Activated naive CD8-positive, alpha-beta T cell treated with anti-CD3 and anti-CD28 coated beads, Interleukin-2, amount 10 ng/mL, durations not matched to agents 7 days and 5 days (primary cell): ENCODE measurements at regions not wholly inside any gene's neighbourhood (a gene's known extent, or its start where the extent isn't known, plus 50 kb on each side); places are given as distances from the start of the nearest gene placed in this dataset.
"Not testable (repeated sequence)": the region's sequence is repeated elsewhere in the genome, so short reads cannot be mapped to it uniquely, and the experiment has no call there.

ENCODE experiments used
- ATAC-seq: fragments of 150-1000 bp; cut with Tn5 transposase; one replicate; pipeline ENCODE4 v1.10.0; 2021; ENCODE audit warnings: low read depth, moderate library complexity
- POLR2A ChIA-PET: fragments of 350-600 bp; sonication (Branson Sonifier 250); formaldehyde crosslinking; loops from one replicate; lab custom pipeline; 2021; ENCODE audit warnings: antibody characterized with exemption; lab: Charles Lee
- DNase-seq: peaks from one replicate; pipeline ENCODE4 v3.0.0; 2021
- H3K27ac Mint-ChIP-seq: one replicate; pipeline ENCODE4 v1.8.0; 2022; ENCODE audit warnings: mild to moderate bottlenecking, mixed read lengths
- H3K27me3 Mint-ChIP-seq: one replicate; pipeline ENCODE4 v1.8.0; 2022; ENCODE audit warnings: mild to moderate bottlenecking, moderate library complexity, mixed read lengths
- H3K36me3 Mint-ChIP-seq: one replicate; pipeline ENCODE4 v1.8.0; 2021; ENCODE audit warnings: mild to moderate bottlenecking, mixed read lengths
- H3K4me1 Mint-ChIP-seq: one replicate; pipeline ENCODE4 v1.8.0; 2021; ENCODE audit warnings: mixed read lengths
- H3K4me3 Mint-ChIP-seq: one replicate; pipeline ENCODE4 v1.8.0; 2022; ENCODE audit warnings: mild to moderate bottlenecking, moderate library complexity, mixed read lengths
- H3K9me3 Mint-ChIP-seq: one replicate; pipeline ENCODE4 v1.8.0; 2021; ENCODE audit warnings: mixed read lengths

DNA sequence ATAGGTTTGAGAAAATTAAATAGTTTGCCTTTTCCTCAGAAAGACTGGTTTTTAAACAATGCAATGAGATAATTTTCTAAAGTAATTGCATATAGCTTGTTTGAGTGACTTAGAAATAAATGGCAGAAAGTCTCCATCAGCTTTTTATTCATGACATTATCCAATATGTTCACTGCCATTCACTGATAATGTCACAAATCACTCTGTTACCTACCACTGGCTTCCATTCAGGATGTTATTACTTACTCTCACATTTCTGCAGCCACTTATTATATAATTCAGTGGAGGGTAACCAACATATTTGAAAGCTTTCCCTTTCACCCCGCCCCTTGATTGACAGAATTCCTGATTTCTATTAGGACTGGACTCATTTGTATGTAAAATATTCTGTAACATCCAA is 1583.5 kb downstream of the PCDH18 start:
- Mint-ChIP-seq H3K4me3 (no peak overlapping the region), H3K9me3 (peaks cover under 1% of the 10 kb centered on the region), H3K27me3 (no peaks in the 10 kb centered on the region), H3K36me3 (no peaks in the 10 kb centered on the region), H3K27ac (no peak overlapping the region), H3K4me1 (no peaks in the 10 kb centered on the region)
- POLR2A ChIA-PET: no interaction called here
- DNase-seq (no peak), ATAC-seq (no peak)

DNA sequence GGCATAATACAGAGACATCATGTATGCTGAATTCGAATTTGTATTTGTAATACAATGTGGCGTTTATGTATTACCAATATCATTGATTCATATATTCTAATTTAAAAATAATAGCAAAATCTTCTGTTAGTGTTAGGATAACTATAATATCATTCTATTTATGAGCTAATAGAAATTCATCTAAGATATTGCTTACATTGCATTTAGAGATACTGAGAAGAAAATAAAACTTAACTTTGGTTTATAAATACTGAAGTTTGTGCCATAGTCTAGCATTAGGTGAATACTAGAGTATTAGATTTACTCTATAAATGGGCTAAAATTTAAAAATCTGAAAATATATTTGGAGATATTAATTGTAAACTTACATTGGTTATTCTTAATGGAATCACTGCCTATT is 1590.6 kb downstream of the PCDH18 start:
- POLR2A ChIA-PET: no interaction called here
- no peaks in the 10 kb centered on the region for H3K27me3 Mint-ChIP-seq
- H3K36me3 Mint-ChIP-seq: no peaks in the 10 kb centered on the region
- no peak overlapping the region for H3K4me3 Mint-ChIP-seq
- ATAC-seq (no peak), DNase-seq (no peak)
- H3K9me3 Mint-ChIP-seq: no peaks in the 10 kb centered on the region
- H3K27ac Mint-ChIP-seq: no peak overlapping the region
- H3K4me1 Mint-ChIP-seq: no peaks in the 10 kb centered on the region

GRCh38 chr4:135934026-135934425 is 1598.3 kb downstream of the PCDH18 start:
- ATAC-seq: no peak
- Mint-ChIP-seq H3K9me3 (no peaks in the 10 kb centered on the region), H3K27me3 (no peaks in the 10 kb centered on the region), H3K4me3 (no peak overlapping the region), H3K4me1 (no peaks in the 10 kb centered on the region), H3K36me3 (no peaks in the 10 kb centered on the region), H3K27ac (no peak overlapping the region)
- no peak for DNase-seq
- POLR2A ChIA-PET: no interaction called here

DNA sequence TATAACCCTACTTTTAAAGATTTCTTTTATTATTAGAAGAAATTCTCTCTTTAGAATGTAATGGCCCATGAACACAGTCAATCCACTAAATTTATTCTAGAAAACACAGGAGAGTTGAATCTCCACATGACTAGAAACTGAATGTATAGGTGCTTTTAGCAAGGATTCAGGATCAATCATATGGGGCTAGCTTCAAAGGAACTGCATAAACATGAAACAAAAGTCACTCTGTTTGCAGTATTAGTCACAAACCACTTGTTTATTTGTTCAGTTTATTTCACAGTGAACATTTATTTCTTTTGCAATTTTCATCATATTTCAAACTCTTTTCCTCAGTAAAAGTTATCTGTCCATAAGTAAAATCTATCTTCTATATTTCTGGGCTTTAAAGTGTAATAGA is 1604.6 kb downstream of the PCDH18 start:
- H3K36me3 Mint-ChIP-seq: no peaks in the 10 kb centered on the region
- POLR2A ChIA-PET: no interaction called here
- ATAC-seq (no peak), DNase-seq (no peak)
- H3K27ac Mint-ChIP-seq: no peak overlapping the region
- H3K4me1 Mint-ChIP-seq: no peaks in the 10 kb centered on the region
- H3K4me3 Mint-ChIP-seq: no peak overlapping the region
- peaks cover 5% of the 10 kb centered on the region for H3K9me3 Mint-ChIP-seq
- no peaks in the 10 kb centered on the region for H3K27me3 Mint-ChIP-seq

- ATAC-seq (no peak), DNase-seq (no peak)
- Mint-ChIP-seq H3K36me3 (no peaks in the 10 kb centered on the region), H3K27ac (no peak overlapping the region), H3K4me3 (no peak overlapping the region), H3K4me1 (no peaks in the 10 kb centered on the region), H3K27me3 (no peaks in the 10 kb centered on the region), H3K9me3 (peaks cover 6% of the 10 kb centered on the region)
- POLR2A ChIA-PET: no interaction called here
Measured at GRCh38 chr4:135921081-135921480, 1611.2 kb downstream of the PCDH18 start.

DNA sequence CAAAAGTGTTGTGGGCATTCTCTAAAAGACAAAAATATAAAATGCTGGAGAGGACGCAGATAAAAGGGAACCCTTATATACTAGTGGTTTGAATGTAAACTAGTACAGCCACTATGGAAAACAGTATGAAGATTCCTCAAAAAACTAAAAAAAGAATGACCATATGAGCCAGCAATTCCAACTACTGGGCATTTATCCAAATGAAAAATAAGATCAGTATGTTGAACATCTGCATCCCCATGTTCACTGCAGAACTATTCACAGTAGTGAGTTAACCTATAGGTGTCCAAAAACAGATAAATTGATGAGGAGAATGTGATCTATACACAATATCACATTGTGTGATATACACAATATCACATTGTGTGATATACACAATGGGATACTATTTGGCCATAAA is 1615.3 kb downstream of the PCDH18 start:
- H3K36me3 Mint-ChIP-seq: no peaks in the 10 kb centered on the region
- POLR2A ChIA-PET: no interaction called here
- no peak for ATAC-seq

GRCh38 chr4:135900956-135901355 is 1631.3 kb downstream of the PCDH18 start:
- no peaks in the 10 kb centered on the region for H3K27me3 Mint-ChIP-seq
- no peak overlapping the region for H3K4me3 Mint-ChIP-seq
- peaks cover 3% of the 10 kb centered on the region for H3K9me3 Mint-ChIP-seq
- POLR2A ChIA-PET: no interaction called here
- no peak for ATAC-seq
- H3K36me3 Mint-ChIP-seq: no peaks in the 10 kb centered on the region
- H3K27ac Mint-ChIP-seq: no peak overlapping the region
- H3K4me1 Mint-ChIP-seq: no peaks in the 10 kb centered on the region
- no peak for DNase-seq

More for the DNA sequence above, 1615.3 kb downstream of the PCDH18 start:
- Mint-ChIP-seq H3K9me3 (peaks cover 1% of the 10 kb centered on the region), H3K27ac (no peak overlapping the region), H3K4me3 (no peak overlapping the region), H3K4me1 (no peaks in the 10 kb centered on the region), H3K27me3 (no peaks in the 10 kb centered on the region)
- no peak for DNase-seq

DNA sequence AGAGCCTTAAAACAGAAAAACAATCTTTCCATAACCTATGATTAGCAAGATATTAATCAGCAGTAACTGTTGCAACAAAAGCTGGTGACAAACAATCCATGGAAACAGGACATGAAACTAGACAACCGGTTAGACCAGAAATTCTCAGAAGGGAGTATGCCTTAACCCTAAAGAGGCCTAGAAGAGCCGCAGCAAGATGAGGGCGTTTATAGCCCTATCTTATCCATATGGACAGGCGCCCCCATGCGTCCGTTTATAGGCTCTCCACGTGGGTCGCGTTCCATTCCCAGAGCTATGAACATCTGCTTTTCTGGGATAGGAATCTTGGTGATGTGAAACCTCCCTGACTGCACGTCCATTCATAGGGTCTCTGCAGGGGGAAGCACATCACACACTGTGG is 1662.7 kb upstream of the PABPC4L start:
- H3K27me3 Mint-ChIP-seq, H3K4me3 Mint-ChIP-seq, H3K9me3 Mint-ChIP-seq, POLR2A ChIA-PET, ATAC-seq, H3K27ac Mint-ChIP-seq, DNase-seq, H3K4me1 Mint-ChIP-seq, H3K36me3 Mint-ChIP-seq: not testable (repeated sequence)

DNA sequence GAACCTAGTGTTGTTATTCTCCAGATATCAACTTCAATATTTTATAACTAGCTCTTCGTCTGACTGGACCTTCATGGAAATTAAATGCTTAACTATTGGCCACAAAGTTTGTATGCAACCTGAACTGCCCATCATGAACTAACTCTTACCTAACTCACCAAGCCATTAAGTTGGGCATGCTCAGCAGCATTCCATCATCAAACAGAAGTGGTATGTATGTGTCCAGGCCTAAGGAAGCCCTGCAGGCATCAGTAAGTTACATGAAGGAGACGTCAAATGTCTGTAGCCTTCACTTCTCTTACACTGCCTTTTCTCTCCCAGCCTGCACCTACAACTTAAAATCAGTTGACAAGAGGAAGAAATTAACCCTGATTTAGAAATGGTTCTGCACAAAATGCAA is 1639.2 kb upstream of the PABPC4L start:
- Mint-ChIP-seq H3K4me3 (no peak overlapping the region), H3K9me3 (no peaks in the 10 kb centered on the region), H3K27me3 (no peaks in the 10 kb centered on the region), H3K36me3 (no peaks in the 10 kb centered on the region), H3K27ac (no peak overlapping the region), H3K4me1 (no peaks in the 10 kb centered on the region)
- POLR2A ChIA-PET: no interaction called here
- ATAC-seq: no peak
- no peak for DNase-seq

DNA sequence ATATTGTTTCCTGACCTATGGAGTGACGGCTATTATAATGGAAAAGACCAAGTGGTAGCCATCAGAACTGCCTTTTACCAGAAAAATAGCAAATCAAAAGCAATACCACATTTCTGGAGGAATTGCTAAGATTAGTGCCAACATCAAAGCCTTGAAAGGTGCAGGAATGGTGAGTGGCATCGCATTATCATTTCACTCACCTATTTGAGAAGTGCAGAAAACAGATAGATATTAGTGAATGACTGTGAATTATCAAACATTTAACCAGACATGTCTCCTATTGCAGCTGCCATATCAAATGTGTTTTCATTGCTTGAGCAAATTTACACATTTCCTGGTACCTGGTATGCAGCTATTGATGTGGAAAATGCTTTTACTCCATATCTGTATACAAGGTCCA is 1638.1 kb upstream of the PABPC4L start:
- DNase-seq (no peak), ATAC-seq (no peak)
- no peak overlapping the region for H3K27ac Mint-ChIP-seq
- H3K27me3 Mint-ChIP-seq: no peaks in the 10 kb centered on the region
- no peaks in the 10 kb centered on the region for H3K9me3 Mint-ChIP-seq
- H3K36me3 Mint-ChIP-seq: no peaks in the 10 kb centered on the region
- H3K4me1 Mint-ChIP-seq: no peaks in the 10 kb centered on the region
- H3K4me3 Mint-ChIP-seq: no peak overlapping the region
- POLR2A ChIA-PET: no interaction called here

- H3K36me3 Mint-ChIP-seq: no peaks in the 10 kb centered on the region
- no peak overlapping the region for H3K4me3 Mint-ChIP-seq
- H3K9me3 Mint-ChIP-seq: no peaks in the 10 kb centered on the region
- H3K4me1 Mint-ChIP-seq: no peaks in the 10 kb centered on the region
- no peak for ATAC-seq
- POLR2A ChIA-PET: no interaction called here
- DNase-seq: no peak
- H3K27ac Mint-ChIP-seq: no peak overlapping the region
- no peaks in the 10 kb centered on the region for H3K27me3 Mint-ChIP-seq
Measured at GRCh38 chr4:135838889-135839288, 1637.3 kb upstream of the PABPC4L start.

GRCh38 chr4:135834471-135834870 is 1632.9 kb upstream of the PABPC4L start:
- Mint-ChIP-seq H3K27ac (no peak overlapping the region), H3K4me1 (no peaks in the 10 kb centered on the region), H3K27me3 (no peaks in the 10 kb centered on the region), H3K4me3 (no peak overlapping the region), H3K36me3 (no peaks in the 10 kb centered on the region), H3K9me3 (no peaks in the 10 kb centered on the region)
- DNase-seq (no peak), ATAC-seq (no peak)
- POLR2A ChIA-PET: no interaction called here

DNA sequence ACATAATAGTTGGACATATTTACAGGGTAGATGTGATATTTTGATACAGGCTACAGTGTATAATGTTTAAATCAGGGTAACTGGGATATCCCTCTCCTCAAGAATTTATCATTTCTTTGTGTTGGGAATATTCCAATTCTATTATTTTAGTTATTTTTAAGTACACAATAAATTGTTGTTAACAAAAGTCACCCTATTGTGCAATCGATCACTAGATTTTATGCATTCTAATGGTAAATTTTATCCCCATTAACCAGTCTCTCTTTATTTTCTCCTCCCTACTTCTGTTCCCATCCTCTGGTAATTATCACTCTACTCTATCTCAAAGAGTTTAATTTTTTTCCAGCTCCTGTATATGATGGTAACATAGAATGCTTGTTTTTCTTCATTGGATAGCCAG is 1631.9 kb upstream of the PABPC4L start:
- H3K4me1 Mint-ChIP-seq: no peaks in the 10 kb centered on the region
- H3K27ac Mint-ChIP-seq: no peak overlapping the region
- H3K9me3 Mint-ChIP-seq: no peaks in the 10 kb centered on the region
- no peak for ATAC-seq
- DNase-seq: no peak
- H3K36me3 Mint-ChIP-seq: no peaks in the 10 kb centered on the region
- no peak overlapping the region for H3K4me3 Mint-ChIP-seq
- no peaks in the 10 kb centered on the region for H3K27me3 Mint-ChIP-seq
- POLR2A ChIA-PET: no interaction called here

DNA sequence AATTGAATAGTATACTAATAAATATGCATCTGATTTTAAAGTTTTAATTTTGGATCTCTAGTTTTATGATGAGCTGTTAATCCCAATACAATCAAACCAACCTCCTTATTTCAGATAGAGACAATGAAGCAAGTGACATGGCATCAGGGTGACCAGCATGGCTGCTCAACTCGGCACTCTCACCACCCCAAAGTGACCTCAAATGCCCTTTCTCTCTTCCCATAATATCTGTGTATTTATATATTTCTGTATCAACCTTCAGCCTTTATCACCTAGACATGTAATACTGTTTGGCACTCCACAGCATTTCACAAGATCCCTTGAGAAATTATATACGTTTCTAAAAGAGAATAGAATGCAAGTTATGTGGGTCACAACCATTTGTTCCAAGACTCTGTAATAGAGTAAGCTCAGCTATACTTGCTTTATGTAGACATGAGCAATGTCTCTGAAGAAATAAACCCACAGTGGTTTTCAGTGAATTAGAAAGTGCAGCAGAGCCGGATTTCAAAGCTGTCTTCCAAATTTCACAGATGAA is 1623.2 kb upstream of the PABPC4L start:
- H3K4me1 Mint-ChIP-seq: no peaks in the 10 kb centered on the region
- H3K4me3 Mint-ChIP-seq: no peak overlapping the region
- H3K27ac Mint-ChIP-seq: no peak overlapping the region
- H3K9me3 Mint-ChIP-seq: peaks cover 2% of the 10 kb centered on the region
- POLR2A ChIA-PET: no interaction called here
- H3K36me3 Mint-ChIP-seq: no peaks in the 10 kb centered on the region
- H3K27me3 Mint-ChIP-seq: no peaks in the 10 kb centered on the region
- DNase-seq (no peak), ATAC-seq (no peak)

- no peak overlapping the region for H3K27ac Mint-ChIP-seq
- H3K27me3 Mint-ChIP-seq: no peaks in the 10 kb centered on the region
- H3K4me1 Mint-ChIP-seq: no peaks in the 10 kb centered on the region
- ATAC-seq (no peak), DNase-seq (no peak)
- no peak overlapping the region for H3K4me3 Mint-ChIP-seq
- H3K9me3 Mint-ChIP-seq: no peaks in the 10 kb centered on the region
- H3K36me3 Mint-ChIP-seq: no peaks in the 10 kb centered on the region
- POLR2A ChIA-PET: no interaction called here
Measured at GRCh38 chr4:135804785-135805184, 1603.2 kb upstream of the PABPC4L start.
